ENCODE measurements at regions not wholly inside any gene's neighbourhood (a gene's known extent, or its start where the extent isn't known, plus 50 kb on each side); places are given as distances from the start of the nearest gene placed in this dataset.
"Not testable (repeated sequence)": the region's sequence is repeated elsewhere in the genome, so short reads cannot be mapped to it uniquely, and the experiment has no call there.

DNA sequence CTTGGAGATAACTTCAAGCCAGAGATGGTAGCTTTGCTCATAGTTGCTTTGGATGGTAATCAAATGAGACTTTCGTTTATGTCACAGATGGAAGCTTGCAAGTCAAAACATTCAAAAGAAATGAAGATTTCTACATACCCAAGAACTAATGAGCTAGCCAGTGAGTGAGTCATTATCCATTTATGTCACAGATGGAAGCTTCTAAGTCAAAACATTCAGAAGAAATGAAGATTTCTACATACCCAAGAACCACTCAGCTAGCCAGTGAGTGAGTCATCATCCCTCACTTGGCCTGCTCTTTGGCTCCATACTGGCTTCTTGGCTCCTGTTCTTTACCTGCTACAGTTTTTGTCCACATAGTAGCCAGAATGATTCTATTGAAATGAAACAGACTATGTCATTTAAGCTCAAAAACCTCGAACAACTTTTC, 559.8 kb upstream of the CBLB start:
- no peak for DNase-seq
- Histone ChIP-seq H3K27ac (ENCODE audit: low read length) (no peak overlapping the region), H3K36me3 (ENCODE audit: control insufficient read depth, insufficient read depth, low read length) (no peaks in the 10 kb centered on the region), H3K4me1 (ENCODE audit: control insufficient read depth, insufficient read depth, low read length) (no peaks in the 10 kb centered on the region), H3K4me3 (ENCODE audit: low read length) (no peak overlapping the region), H3K27me3 (ENCODE audit: control insufficient read depth, insufficient read depth, low read length) (no peaks in the 10 kb centered on the region), H3K9me3 (ENCODE audit: control insufficient read depth, low read depth, low read length) (no peaks in the 10 kb centered on the region)
- 86% methylated on average over 1 of the region's 2 CpGs for WGBS (ENCODE audit: insufficient coverage, low lambda C conversion rate)

DNA sequence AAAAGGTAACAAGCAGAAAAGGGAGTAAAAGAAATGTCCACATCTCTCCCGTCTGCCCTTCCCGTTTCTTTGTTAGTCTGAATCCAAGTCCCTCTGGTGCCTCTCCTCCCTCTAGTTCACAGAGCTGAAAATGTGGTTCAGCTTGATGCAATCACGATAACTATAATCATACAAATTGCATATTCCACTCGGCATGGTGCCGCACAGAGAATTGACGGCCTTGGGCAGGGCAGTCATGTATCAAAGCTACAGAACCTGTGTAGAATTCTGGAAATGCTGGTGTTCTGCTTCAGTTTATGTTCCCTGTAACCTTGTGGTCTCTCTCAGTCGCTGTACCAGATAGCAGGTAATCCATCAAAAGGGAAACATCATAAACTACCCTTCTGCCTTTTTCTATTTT, 562.9 kb upstream of the CBLB start:
- Histone ChIP-seq H3K36me3 (ENCODE audit: control insufficient read depth, insufficient read depth, low read length) (no peaks in the 10 kb centered on the region), H3K4me1 (ENCODE audit: control insufficient read depth, insufficient read depth, low read length) (no peaks in the 10 kb centered on the region), H3K27me3 (ENCODE audit: control insufficient read depth, insufficient read depth, low read length) (no peaks in the 10 kb centered on the region), H3K9me3 (ENCODE audit: control insufficient read depth, low read depth, low read length) (peaks cover 2% of the 10 kb centered on the region), H3K27ac (ENCODE audit: low read length) (no peak overlapping the region), H3K4me3 (ENCODE audit: low read length) (no peak overlapping the region)
- no peak for DNase-seq
- 80% methylated on average over 1 of the region's 7 CpGs for WGBS (ENCODE audit: insufficient coverage, low lambda C conversion rate)

DNA sequence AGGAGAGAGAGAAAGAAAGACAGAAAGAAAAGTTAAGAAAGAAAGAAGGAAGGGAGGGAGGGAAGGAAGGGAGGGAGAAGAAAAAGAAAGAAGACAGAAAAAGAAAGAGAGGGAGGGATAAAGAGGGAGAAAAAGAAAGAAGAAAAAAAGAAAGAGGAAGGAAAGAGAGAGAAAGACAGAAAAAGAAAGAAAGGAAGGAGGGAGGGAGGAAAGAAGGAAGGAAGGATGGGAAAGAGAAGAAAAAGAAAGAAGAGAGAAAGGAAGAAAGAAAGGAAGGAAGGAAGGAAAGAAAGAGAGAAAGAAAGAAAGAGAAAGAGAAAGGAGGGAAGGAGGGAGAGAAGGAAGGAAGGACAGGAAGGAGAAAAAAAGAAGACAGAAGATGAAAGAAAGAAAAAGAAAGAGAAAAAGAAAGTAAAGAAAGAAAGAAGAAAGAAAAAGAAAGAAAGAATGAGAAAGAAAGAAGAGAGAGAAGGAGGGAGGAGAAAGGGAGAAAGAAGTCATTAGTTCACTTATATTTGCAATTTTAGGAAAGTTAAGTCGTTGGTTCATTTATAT, 567.2 kb upstream of the CBLB start:
- DNase-seq, result no peak
- Histone ChIP-seq H3K4me3 (ENCODE audit: low read length) (no peak overlapping the region), H3K9me3 (ENCODE audit: control insufficient read depth, low read depth, low read length) (peaks cover 2% of the 10 kb centered on the region), H3K36me3 (ENCODE audit: control insufficient read depth, insufficient read depth, low read length) (no peaks in the 10 kb centered on the region), H3K4me1 (ENCODE audit: control insufficient read depth, insufficient read depth, low read length) (no peaks in the 10 kb centered on the region), H3K27me3 (ENCODE audit: control insufficient read depth, insufficient read depth, low read length) (no peaks in the 10 kb centered on the region), H3K27ac (ENCODE audit: low read length) (no peak overlapping the region)
- 67% methylated on average over 1 of the region's 1 CpG for WGBS (ENCODE audit: insufficient coverage, low lambda C conversion rate)

DNA sequence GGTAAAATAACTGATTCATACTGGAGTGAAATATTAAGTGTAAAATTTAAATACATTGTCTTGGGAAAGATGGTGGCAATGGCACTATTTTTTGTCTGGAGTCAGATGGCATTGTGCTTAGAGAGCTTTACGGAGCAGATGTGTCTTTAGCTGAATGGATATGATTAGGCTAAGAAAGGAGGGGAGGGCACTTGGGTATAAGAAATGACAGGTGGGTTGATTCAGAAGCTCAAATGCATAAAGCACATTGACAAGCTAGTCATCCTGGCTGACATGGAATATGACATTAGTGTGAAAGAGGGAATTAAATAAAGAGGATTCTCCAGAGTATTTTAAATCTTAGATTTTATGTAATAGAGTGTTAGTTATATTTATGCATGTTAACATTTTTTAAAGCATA, 570.1 kb upstream of the CBLB start:
- Histone ChIP-seq H3K9me3 (ENCODE audit: control insufficient read depth, low read depth, low read length) (peaks cover 2% of the 10 kb centered on the region), H3K4me1 (ENCODE audit: control insufficient read depth, insufficient read depth, low read length) (no peaks in the 10 kb centered on the region), H3K27ac (ENCODE audit: low read length) (no peak overlapping the region), H3K36me3 (ENCODE audit: control insufficient read depth, insufficient read depth, low read length) (no peaks in the 10 kb centered on the region), H3K27me3 (ENCODE audit: control insufficient read depth, insufficient read depth, low read length) (no peaks in the 10 kb centered on the region), H3K4me3 (ENCODE audit: low read length) (no peak overlapping the region)
- no peak for DNase-seq
- no CpG with 5 or more reads among the region's 1 CpG for WGBS (ENCODE audit: insufficient coverage, low lambda C conversion rate)

DNA sequence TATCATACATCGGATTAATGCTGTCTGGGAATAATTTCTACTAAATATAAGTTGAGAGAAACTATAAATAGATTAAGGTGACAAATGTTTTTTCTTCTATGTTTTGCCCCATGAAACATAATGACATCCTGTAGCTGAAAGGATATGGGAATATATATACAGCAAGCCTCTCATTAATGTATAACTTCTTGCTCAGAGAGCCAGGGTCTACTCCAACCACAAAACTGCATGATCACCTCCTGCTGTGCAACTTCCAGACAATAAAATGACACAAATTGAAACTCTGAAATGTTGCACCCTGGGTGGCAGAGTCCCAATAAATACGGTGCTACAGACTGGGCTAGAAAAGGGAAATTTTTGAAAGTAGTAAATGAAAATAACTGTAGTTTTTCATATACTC, 571.9 kb upstream of the CBLB start:
- 100% methylated on average over 1 of the region's 2 CpGs for WGBS (ENCODE audit: insufficient coverage, low lambda C conversion rate)

DNA sequence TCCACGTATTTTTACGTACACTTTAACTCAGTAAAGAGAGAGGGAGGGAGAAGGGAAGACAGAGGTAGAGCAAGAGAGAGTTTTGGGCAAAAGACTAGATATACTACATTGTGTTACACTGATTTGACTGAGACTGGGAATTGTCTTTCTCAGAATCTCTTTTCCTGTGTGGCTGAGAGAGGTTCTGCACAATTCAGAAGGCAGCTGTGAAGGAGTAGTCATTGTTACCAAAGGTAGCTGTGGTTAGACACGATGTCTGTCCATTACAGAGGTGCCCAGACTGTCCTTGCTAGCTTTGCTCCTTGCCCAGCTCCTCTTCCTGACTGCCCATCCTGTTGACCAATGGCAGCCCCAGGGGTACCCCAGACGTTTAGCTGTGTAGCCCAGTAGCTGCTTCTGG, 577.5 kb upstream of the CBLB start:
- Histone ChIP-seq H3K27me3 (ENCODE audit: control insufficient read depth, insufficient read depth, low read length) (no peaks in the 10 kb centered on the region), H3K4me3 (ENCODE audit: low read length) (no peak overlapping the region), H3K4me1 (ENCODE audit: control insufficient read depth, insufficient read depth, low read length) (no peaks in the 10 kb centered on the region), H3K36me3 (ENCODE audit: control insufficient read depth, insufficient read depth, low read length) (no peaks in the 10 kb centered on the region), H3K9me3 (ENCODE audit: control insufficient read depth, low read depth, low read length) (no peaks in the 10 kb centered on the region), H3K27ac (ENCODE audit: low read length) (no peak overlapping the region)
- no peak for DNase-seq
- WGBS (ENCODE audit: insufficient coverage, low lambda C conversion rate), result 100% methylated on average over 1 of the region's 4 CpGs

More for the DNA sequence above, 571.9 kb upstream of the CBLB start:
- H3K4me1 ChIP-seq (ENCODE audit: control insufficient read depth, insufficient read depth, low read length), result no peaks in the 10 kb centered on the region
- no peak overlapping the region for H3K4me3 ChIP-seq (ENCODE audit: low read length)
- H3K27ac ChIP-seq (ENCODE audit: low read length), result no peak overlapping the region
- DNase-seq, result no peak
- no peaks in the 10 kb centered on the region for H3K36me3 ChIP-seq (ENCODE audit: control insufficient read depth, insufficient read depth, low read length)
- no peaks in the 10 kb centered on the region for H3K27me3 ChIP-seq (ENCODE audit: control insufficient read depth, insufficient read depth, low read length)
- peaks cover under 1% of the 10 kb centered on the region for H3K9me3 ChIP-seq (ENCODE audit: control insufficient read depth, low read depth, low read length)

DNA sequence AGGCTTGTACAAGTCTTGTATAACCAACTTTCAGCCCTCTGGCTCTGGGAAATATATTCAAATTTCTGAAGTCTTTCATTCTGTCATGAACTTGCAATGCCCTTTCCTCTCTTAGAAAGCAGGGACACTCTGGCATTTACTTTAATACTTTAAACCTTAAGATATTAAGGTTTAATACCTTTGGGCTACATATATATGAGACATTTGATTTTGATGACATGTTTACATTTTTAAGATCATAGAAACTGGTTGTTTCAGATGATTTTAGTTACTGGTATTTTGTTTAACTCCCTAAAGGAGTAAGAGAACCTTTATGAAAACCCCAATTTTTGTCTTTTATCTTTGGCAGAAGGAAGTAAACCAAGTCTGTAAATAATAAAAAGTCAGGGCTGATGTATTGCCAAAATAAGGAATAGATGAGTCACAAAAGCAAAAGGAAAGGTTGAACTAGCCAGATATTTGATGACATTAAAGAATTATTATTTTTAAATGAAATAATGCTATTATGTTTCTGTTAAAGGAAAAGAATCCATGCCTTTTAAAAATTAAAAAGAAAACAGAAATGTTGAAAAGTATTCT, 579.0 kb upstream of the CBLB start:
- DNase-seq, result no peak
- no peaks in the 10 kb centered on the region for H3K9me3 ChIP-seq (ENCODE audit: control insufficient read depth, low read depth, low read length)
- no peak overlapping the region for H3K4me3 ChIP-seq (ENCODE audit: low read length)
- H3K36me3 ChIP-seq (ENCODE audit: control insufficient read depth, insufficient read depth, low read length), result no peaks in the 10 kb centered on the region
- no peaks in the 10 kb centered on the region for H3K4me1 ChIP-seq (ENCODE audit: control insufficient read depth, insufficient read depth, low read length)
- no peaks in the 10 kb centered on the region for H3K27me3 ChIP-seq (ENCODE audit: control insufficient read depth, insufficient read depth, low read length)
- H3K27ac ChIP-seq (ENCODE audit: low read length), result no peak overlapping the region

DNA sequence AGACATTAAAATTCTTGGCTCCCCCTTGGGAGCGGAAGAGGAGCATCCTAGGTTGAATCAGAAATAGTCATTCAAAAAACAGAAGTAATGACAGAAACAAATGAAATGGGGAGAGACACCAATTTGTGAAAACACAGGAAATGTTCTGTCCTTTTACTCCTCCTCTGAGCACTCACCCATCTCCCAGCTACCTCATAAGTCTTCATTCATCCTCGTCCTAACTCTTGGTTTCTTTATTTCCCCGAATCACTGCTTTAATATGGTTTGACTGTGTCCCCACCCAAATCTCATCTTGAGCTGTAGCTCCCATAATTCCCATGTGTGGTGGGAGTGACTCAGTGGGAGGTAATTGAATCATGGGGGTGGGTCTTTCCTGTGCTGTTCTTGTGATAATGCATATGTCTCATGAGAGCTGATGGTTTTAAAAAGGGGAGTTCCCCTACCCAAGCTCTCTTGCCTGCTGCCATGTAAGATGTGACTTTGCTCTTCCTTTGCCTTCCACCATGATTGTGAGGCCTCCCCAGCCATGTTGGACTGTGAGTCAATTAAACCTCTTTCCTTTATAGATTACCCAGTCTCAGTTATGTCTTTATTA, 579.7 kb upstream of the CBLB start:
- 100% methylated on average over 1 of the region's 3 CpGs for WGBS (ENCODE audit: insufficient coverage, low lambda C conversion rate)
- H3K36me3 ChIP-seq (ENCODE audit: control insufficient read depth, insufficient read depth, low read length), result not testable (repeated sequence)

DNA sequence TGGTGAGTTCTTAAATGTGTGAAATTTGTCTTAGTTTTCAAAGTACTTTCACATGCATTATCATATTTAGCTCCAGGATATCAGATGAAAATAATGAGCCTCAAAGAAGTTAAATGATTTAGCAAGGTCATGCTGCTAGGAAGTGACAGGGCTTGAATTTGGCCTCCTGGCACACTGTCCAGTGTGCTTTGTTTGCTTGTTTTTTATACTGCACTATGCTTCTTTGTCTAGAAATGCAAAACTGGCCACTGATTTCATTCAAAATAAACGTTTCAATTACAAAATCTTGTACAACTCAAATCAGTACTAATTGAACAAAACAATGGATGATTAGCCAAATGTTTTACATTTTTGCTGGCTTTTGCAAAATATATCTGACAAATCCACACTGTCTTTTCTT, 583.3 kb upstream of the CBLB start:
- H3K36me3 ChIP-seq (ENCODE audit: control insufficient read depth, insufficient read depth, low read length), result no peaks in the 10 kb centered on the region
- DNase-seq, result no peak
- no peak overlapping the region for H3K27ac ChIP-seq (ENCODE audit: low read length)
- 50% methylated on average over 1 of the region's 1 CpG for WGBS (ENCODE audit: insufficient coverage, low lambda C conversion rate)
- no peaks in the 10 kb centered on the region for H3K4me1 ChIP-seq (ENCODE audit: control insufficient read depth, insufficient read depth, low read length)
- H3K27me3 ChIP-seq (ENCODE audit: control insufficient read depth, insufficient read depth, low read length), result no peaks in the 10 kb centered on the region
- H3K9me3 ChIP-seq (ENCODE audit: control insufficient read depth, low read depth, low read length), result no peaks in the 10 kb centered on the region
- no peak overlapping the region for H3K4me3 ChIP-seq (ENCODE audit: low read length)

More for the DNA sequence above, 579.7 kb upstream of the CBLB start:
- H3K27me3 ChIP-seq (ENCODE audit: control insufficient read depth, insufficient read depth, low read length); H3K9me3 ChIP-seq (ENCODE audit: control insufficient read depth, low read depth, low read length); H3K4me3 ChIP-seq (ENCODE audit: low read length); H3K4me1 ChIP-seq (ENCODE audit: control insufficient read depth, insufficient read depth, low read length); H3K27ac ChIP-seq (ENCODE audit: low read length); DNase-seq: not testable (repeated sequence)

DNA sequence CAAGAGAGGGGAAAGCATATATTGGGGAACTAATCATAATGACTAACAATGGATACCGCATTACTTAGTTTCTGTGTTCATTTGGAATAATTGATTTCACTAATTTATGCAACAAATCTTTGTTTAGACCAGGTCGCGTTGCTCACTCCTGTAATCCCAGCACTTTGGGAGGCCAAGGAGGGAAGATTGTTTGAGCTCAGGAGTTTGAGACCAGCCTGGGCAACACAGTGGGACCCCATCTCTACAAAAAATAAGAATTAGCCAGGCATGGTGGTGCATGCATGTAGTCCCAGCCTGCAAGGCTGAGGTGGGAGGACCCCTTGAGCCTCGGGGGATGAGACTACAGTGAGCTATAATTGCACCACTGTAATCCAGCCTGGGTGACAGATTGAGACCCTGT, 585.7 kb upstream of the CBLB start:
- Histone ChIP-seq H3K9me3 (ENCODE audit: control insufficient read depth, low read depth, low read length) (no peaks in the 10 kb centered on the region), H3K27ac (ENCODE audit: low read length) (no peak overlapping the region), H3K36me3 (ENCODE audit: control insufficient read depth, insufficient read depth, low read length) (no peaks in the 10 kb centered on the region), H3K4me3 (ENCODE audit: low read length) (no peak overlapping the region), H3K27me3 (ENCODE audit: control insufficient read depth, insufficient read depth, low read length) (no peaks in the 10 kb centered on the region), H3K4me1 (ENCODE audit: control insufficient read depth, insufficient read depth, low read length) (no peaks in the 10 kb centered on the region)
- no peak for DNase-seq
- no CpG with 5 or more reads among the region's 4 CpGs for WGBS (ENCODE audit: insufficient coverage, low lambda C conversion rate)
